ENCODE measurements at regions not wholly inside any gene's neighbourhood (a gene's known extent, or its start where the extent isn't known, plus 50 kb on each side); places are given as distances from the start of the nearest gene placed in this dataset.

GRCh38 chr1:29673669-29674626 lies 437.6 kb downstream of the PTPRU start:
- TF ChIP-seq CTCF (optimal IDR thresholded peaks at IDR 0.05 in 1 of 3, IDR thresholded peaks at IDR 0.05 in 1 of 3, conservative IDR thresholded peaks at IDR 0.05 in 1 of 3; ENCODE audit: extremely low read depth in 1 of 3, insufficient read depth in 2 of 3, low read length in 3 of 3) (no peak), EZH2 (IDR thresholded peaks at IDR 0.05; ENCODE audit: low read length) (no peak)

All from keratinocyte (primary cell).